Glutamatergic neuron (in vitro differentiated cells): ENCODE measurements at regions not wholly inside any gene's neighbourhood (a gene's known extent, or its start where the extent isn't known, plus 50 kb on each side); places are given as distances from the start of the nearest gene placed in this dataset.

Experiments
- DNase-seq: peaks from one replicate; pipeline ENCODE4 v3.0.0; 2022
- H3K27ac Mint-ChIP-seq: one replicate; pipeline ENCODE4 v1.8.0; 2020; ENCODE audit warnings: mild to moderate bottlenecking, mixed read lengths, inconsistent platforms; ENCODE audit not compliant: unreplicated experiment
- H3K27me3 Mint-ChIP-seq: one replicate; pipeline ENCODE4 v1.8.0; 2020; ENCODE audit warnings: mild to moderate bottlenecking, moderate library complexity, mixed read lengths, inconsistent platforms; ENCODE audit not compliant: unreplicated experiment
- H3K36me3 Mint-ChIP-seq: one replicate; pipeline ENCODE4 v1.8.0; 2020; ENCODE audit warnings: mild to moderate bottlenecking, mixed read lengths, inconsistent platforms; ENCODE audit not compliant: unreplicated experiment
- H3K4me1 Mint-ChIP-seq: one replicate; pipeline ENCODE4 v1.8.0; 2020; ENCODE audit warnings: mild to moderate bottlenecking, low read depth, mixed read lengths, inconsistent platforms; ENCODE audit not compliant: unreplicated experiment
- H3K4me3 Mint-ChIP-seq: one replicate; pipeline ENCODE4 v1.8.0; 2020; ENCODE audit warnings: mild to moderate bottlenecking, mixed read lengths, inconsistent platforms; ENCODE audit not compliant: unreplicated experiment
- H3K9me3 Mint-ChIP-seq: one replicate; pipeline ENCODE4 v1.8.0; 2020; ENCODE audit warnings: mild to moderate bottlenecking, moderate library complexity, mixed read lengths, inconsistent platforms; ENCODE audit not compliant: unreplicated experiment
- CTCF ChIP-seq: fragments of 200-600 bp; sonication (generic); IDR thresholded peaks from one replicate; pipeline ENCODE4 v1.5.0; 2021; ENCODE audit not compliant: partially characterized antibody, unreplicated experiment

- H3K27me3 Mint-ChIP-seq: no peaks in the 10 kb centered on the region
- no peaks in the 10 kb centered on the region for H3K9me3 Mint-ChIP-seq
- peaks cover 26% of the 10 kb centered on the region for H3K4me1 Mint-ChIP-seq
- H3K27ac Mint-ChIP-seq: no peak overlapping the region
- TF ChIP-seq CTCF: no peak
- H3K4me3 Mint-ChIP-seq: no peak overlapping the region
- no peaks in the 10 kb centered on the region for H3K36me3 Mint-ChIP-seq
- DNase-seq: no peak
Observed at GRCh38 chr1:81605023-81605422, 195.7 kb upstream of the ADGRL2 start.

GRCh38 chr1:81600878-81601622 is 199.7 kb upstream of the ADGRL2 start:
- no peak overlapping the region for H3K27ac Mint-ChIP-seq
- H3K4me3 Mint-ChIP-seq: no peak overlapping the region
- no peaks in the 10 kb centered on the region for H3K27me3 Mint-ChIP-seq
- no peaks in the 10 kb centered on the region for H3K9me3 Mint-ChIP-seq
- TF ChIP-seq CTCF: no peak
- H3K36me3 Mint-ChIP-seq: no peaks in the 10 kb centered on the region
- H3K4me1 Mint-ChIP-seq: peaks cover 32% of the 10 kb centered on the region
- DNase-seq: no peak

- Mint-ChIP-seq H3K4me1 (peaks cover 32% of the 10 kb centered on the region), H3K27me3 (no peaks in the 10 kb centered on the region), H3K9me3 (no peaks in the 10 kb centered on the region), H3K4me3 (no peak overlapping the region), H3K27ac (no peak overlapping the region), H3K36me3 (no peaks in the 10 kb centered on the region)
- no peak for TF ChIP-seq CTCF
- DNase-seq: no peak
Observed at GRCh38 chr1:81600363-81600762, 200.4 kb upstream of the ADGRL2 start.

GRCh38 chr1:81598623-81599022 is 202.1 kb upstream of the ADGRL2 start:
- Mint-ChIP-seq H3K27ac (no peak overlapping the region), H3K27me3 (no peaks in the 10 kb centered on the region), H3K9me3 (no peaks in the 10 kb centered on the region), H3K4me1 (peaks cover 24% of the 10 kb centered on the region), H3K36me3 (no peaks in the 10 kb centered on the region), H3K4me3 (no peak overlapping the region)
- TF ChIP-seq CTCF: no peak
- no peak for DNase-seq

- no peak overlapping the region for H3K27ac Mint-ChIP-seq
- TF ChIP-seq CTCF: no peak
- no peaks in the 10 kb centered on the region for H3K9me3 Mint-ChIP-seq
- H3K4me1 Mint-ChIP-seq: peaks cover 24% of the 10 kb centered on the region
- H3K36me3 Mint-ChIP-seq: no peaks in the 10 kb centered on the region
- no peak overlapping the region for H3K4me3 Mint-ChIP-seq
- no peak for DNase-seq
- H3K27me3 Mint-ChIP-seq: no peaks in the 10 kb centered on the region
Observed at GRCh38 chr1:81597720-81598426, 202.9 kb upstream of the ADGRL2 start.
